NB4 (cell line): ENCODE measurements at regions not wholly inside any gene's neighbourhood (a gene's known extent, or its start where the extent isn't known, plus 50 kb on each side); places are given as distances from the start of the nearest gene placed in this dataset.

Source experiments
- MYC ChIP-seq: IDR thresholded peaks from 2 replicates; pipeline ENCODE4 v1.6.1; 2011; ENCODE audit warnings: low read depth, low read length
- POLR2A ChIP-seq: IDR thresholded peaks from 2 replicates; pipeline ENCODE4 v1.6.1; 2011; ENCODE audit warnings: mild to moderate bottlenecking; ENCODE audit not compliant: insufficient read length; ENCODE audit errors: extremely low read depth
- TF ChIP-seq, protein P1 (sequence below): IDR thresholded peaks from one replicate; pipeline ENCODE4 v1.5.1; 2012; ENCODE audit warnings: low read depth, low read length
- TF ChIP-seq, protein P2 (sequence below): IDR thresholded peaks from 2 replicates; pipeline ENCODE4 v1.6.1; 2011; ENCODE audit warnings: low read depth, low read length

DNA sequence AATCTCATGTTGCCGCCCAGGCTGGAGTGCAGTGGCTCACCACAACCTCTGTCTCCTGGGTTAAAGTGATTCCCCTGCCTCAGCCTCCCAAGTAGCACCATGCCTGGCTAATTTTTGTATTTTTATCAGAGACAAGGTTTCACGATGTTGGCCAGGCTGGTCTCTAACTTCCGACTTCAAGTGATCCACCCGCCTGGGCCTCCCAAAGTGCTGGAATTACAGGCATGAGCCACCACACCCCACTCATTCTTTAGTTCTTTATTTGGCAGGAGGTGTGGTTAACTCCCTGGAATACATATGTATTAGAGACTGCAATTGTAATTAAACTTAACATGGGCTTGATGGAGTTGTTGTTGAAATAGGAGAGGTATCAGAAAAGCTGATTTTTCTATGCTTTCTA lies 1396.9 kb upstream of the IGFBP7 start:
- TF ChIP-seq, protein P1, sequence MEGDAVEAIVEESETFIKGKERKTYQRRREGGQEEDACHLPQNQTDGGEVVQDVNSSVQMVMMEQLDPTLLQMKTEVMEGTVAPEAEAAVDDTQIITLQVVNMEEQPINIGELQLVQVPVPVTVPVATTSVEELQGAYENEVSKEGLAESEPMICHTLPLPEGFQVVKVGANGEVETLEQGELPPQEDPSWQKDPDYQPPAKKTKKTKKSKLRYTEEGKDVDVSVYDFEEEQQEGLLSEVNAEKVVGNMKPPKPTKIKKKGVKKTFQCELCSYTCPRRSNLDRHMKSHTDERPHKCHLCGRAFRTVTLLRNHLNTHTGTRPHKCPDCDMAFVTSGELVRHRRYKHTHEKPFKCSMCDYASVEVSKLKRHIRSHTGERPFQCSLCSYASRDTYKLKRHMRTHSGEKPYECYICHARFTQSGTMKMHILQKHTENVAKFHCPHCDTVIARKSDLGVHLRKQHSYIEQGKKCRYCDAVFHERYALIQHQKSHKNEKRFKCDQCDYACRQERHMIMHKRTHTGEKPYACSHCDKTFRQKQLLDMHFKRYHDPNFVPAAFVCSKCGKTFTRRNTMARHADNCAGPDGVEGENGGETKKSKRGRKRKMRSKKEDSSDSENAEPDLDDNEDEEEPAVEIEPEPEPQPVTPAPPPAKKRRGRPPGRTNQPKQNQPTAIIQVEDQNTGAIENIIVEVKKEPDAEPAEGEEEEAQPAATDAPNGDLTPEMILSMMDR: no peak
- no peak for TF ChIP-seq POLR2A
- TF ChIP-seq, protein P2, sequence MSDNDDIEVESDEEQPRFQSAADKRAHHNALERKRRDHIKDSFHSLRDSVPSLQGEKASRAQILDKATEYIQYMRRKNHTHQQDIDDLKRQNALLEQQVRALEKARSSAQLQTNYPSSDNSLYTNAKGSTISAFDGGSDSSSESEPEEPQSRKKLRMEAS: no peak
- TF ChIP-seq MYC: no peak
